CD4-positive, alpha-beta memory T cell (primary cell): ENCODE measurements at regions not wholly inside any gene's neighbourhood (a gene's known extent, or its start where the extent isn't known, plus 50 kb on each side); places are given as distances from the start of the nearest gene placed in this dataset.

ENCODE experiments used
- CTCF ChIA-PET: fragments of 350-600 bp; sonication (Branson Sonifier 250); formaldehyde crosslinking; loops from one replicate; lab custom pipeline; 2021; ENCODE audit warnings: inconsistent platforms; ENCODE audit not compliant: partially characterized antibody; lab: Charles Lee
- POLR2A ChIA-PET: fragments of 350-600 bp; sonication (Branson Sonifier 250); formaldehyde crosslinking; loops from one replicate; lab custom pipeline; 2021; ENCODE audit not compliant: partially characterized antibody; lab: Charles Lee
- DNase-seq, 5 donors: peaks; one replicate each; pipeline versions ENCODE4 v3.0.0 to v3.0.0-alpha.2; 2020 to 2022; ENCODE audit warnings: mixed read lengths in 1 of 5
- H3K27ac ChIP-seq: one replicate; pipeline ENCODE4 v1.7.0; 2013; ENCODE audit warnings: low read depth, low read length
- H3K27me3 ChIP-seq: 2 replicates; pipeline ENCODE4 v1.7.0; 2013; ENCODE audit warnings: mild to moderate bottlenecking, low read length, moderate library complexity; ENCODE audit not compliant: insufficient read depth
- H3K36me3 ChIP-seq: 2 replicates; pipeline ENCODE4 v1.7.0; 2013; ENCODE audit warnings: mild to moderate bottlenecking, low read length, moderate library complexity; ENCODE audit not compliant: insufficient read depth
- H3K4me1 ChIP-seq: 2 replicates; pipeline ENCODE4 v1.7.0; 2013; ENCODE audit warnings: mild to moderate bottlenecking, low read length, moderate library complexity; ENCODE audit not compliant: insufficient read depth
- H3K4me3 ChIP-seq, 2 donors: one replicate each; pipeline ENCODE4 v1.7.0; 2013; ENCODE audit warnings: low read length in 2 of 2, mild to moderate bottlenecking in 1 of 2
- H3K9me3 ChIP-seq, 2 donors: one replicate each; pipeline ENCODE4 v1.7.0; 2013; ENCODE audit warnings: low read length in 2 of 2, control low read depth in 1 of 2; ENCODE audit not compliant: control insufficient read depth in 1 of 2
- H3K27ac Mint-ChIP-seq, 7 donors: one replicate each; pipeline ENCODE4 v1.8.0; 2020 to 2021; ENCODE audit warnings: mixed read lengths in 7 of 7, mild to moderate bottlenecking in 6 of 7, inconsistent platforms in 3 of 7, moderate library complexity in 3 of 7
- H3K27me3 Mint-ChIP-seq, 2 donors: one replicate each; pipeline ENCODE4 v1.8.0; 2020 to 2021; ENCODE audit warnings: mixed read lengths in 2 of 2
- H3K36me3 Mint-ChIP-seq, 2 donors: one replicate each; pipeline ENCODE4 v1.8.0; 2020 to 2021; ENCODE audit warnings: mixed read lengths in 2 of 2, inconsistent platforms in 1 of 2, mild to moderate bottlenecking in 1 of 2
- H3K4me1 Mint-ChIP-seq, 4 donors: one replicate each; pipeline ENCODE4 v1.8.0; 2020 to 2021; ENCODE audit warnings: mixed read lengths in 4 of 4, mild to moderate bottlenecking in 1 of 4
- H3K4me3 Mint-ChIP-seq, 8 donors: one replicate each; pipeline ENCODE4 v1.8.0; 2020 to 2021; ENCODE audit warnings: mixed read lengths in 8 of 8, mild to moderate bottlenecking in 7 of 8, moderate library complexity in 6 of 8, inconsistent platforms in 3 of 8
- H3K9me3 Mint-ChIP-seq, 8 donors: one replicate each; pipeline ENCODE4 v1.8.0; 2020 to 2021; ENCODE audit warnings: mixed read lengths in 8 of 8, mild to moderate bottlenecking in 5 of 8, inconsistent platforms in 3 of 8, moderate library complexity in 1 of 8
- intact Hi-C: fragments of 100-400 bp; cut with micrococcal nuclease; formaldehyde crosslinking; loops from one replicate; pipeline ENCODE4 v1.15.1; 2023

- H3K27ac Mint-ChIP-seq = no peak overlapping the region
- no peak for DNase-seq
- H3K9me3 ChIP-seq = no peaks in the 10 kb centered on the region
- H3K4me1 ChIP-seq = no peaks in the 10 kb centered on the region
- no peaks in the 10 kb centered on the region for H3K27me3 ChIP-seq
- no peaks in the 10 kb centered on the region for H3K27me3 Mint-ChIP-seq
- H3K27ac ChIP-seq = no peak overlapping the region
- no peaks in the 10 kb centered on the region for H3K36me3 ChIP-seq
- intact Hi-C loops = no loop called here
- H3K4me3 Mint-ChIP-seq = no peak overlapping the region
- CTCF ChIA-PET = no interaction called here
- no peak overlapping the region for H3K4me3 ChIP-seq
- no peaks in the 10 kb centered on the region for H3K4me1 Mint-ChIP-seq
- no peaks in the 10 kb centered on the region for H3K36me3 Mint-ChIP-seq
- peaks cover 0 to 7% (median 4%) of the 10 kb centered on the region in 8 donors for H3K9me3 Mint-ChIP-seq
- POLR2A ChIA-PET = no interaction called here
These were observed 366.6 kb upstream of the NCAM2 start for GRCh38 chr21:20631633-20632032.

- DNase-seq = no peak
These were observed 359.2 kb upstream of the NCAM2 start for GRCh38 chr21:20639026-20639425.

DNA sequence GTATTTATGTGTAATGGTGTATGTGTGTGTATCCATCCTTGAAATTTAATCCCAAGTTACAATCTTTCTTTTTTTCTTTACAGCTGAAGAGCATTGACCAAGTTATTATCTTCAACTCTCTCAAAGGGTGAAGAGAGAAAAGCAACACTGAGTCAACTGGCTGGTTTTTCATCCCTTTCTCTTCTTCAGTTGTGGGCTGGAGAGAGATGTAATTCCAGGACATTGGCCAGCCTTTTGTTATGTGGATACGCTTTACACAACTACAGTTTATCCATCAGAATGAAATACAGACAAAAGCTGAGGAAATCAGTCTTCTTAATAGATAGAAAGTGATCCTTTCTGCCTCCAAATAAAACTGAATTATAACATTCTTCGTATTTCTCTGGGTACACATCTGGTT, 357.0 kb upstream of the NCAM2 start:
- Histone ChIP-seq H3K36me3 (no peaks in the 10 kb centered on the region), H3K9me3 (no peaks in the 10 kb centered on the region), H3K4me3 (no peak overlapping the region), H3K27me3 (no peaks in the 10 kb centered on the region), H3K4me1 (no peaks in the 10 kb centered on the region), H3K27ac (no peak overlapping the region)
- no peaks in the 10 kb centered on the region for H3K4me1 Mint-ChIP-seq
- H3K36me3 Mint-ChIP-seq = no peaks in the 10 kb centered on the region
- CTCF ChIA-PET = no interaction called here
- intact Hi-C loops = no loop called here
- H3K27ac Mint-ChIP-seq = no peak overlapping the region
- POLR2A ChIA-PET = no interaction called here
- H3K4me3 Mint-ChIP-seq = no peak overlapping the region
- H3K27me3 Mint-ChIP-seq = no peaks in the 10 kb centered on the region
- DNase-seq = no peak
- peaks cover 0 to 12% (median 7%) of the 10 kb centered on the region in 8 donors for H3K9me3 Mint-ChIP-seq

More at GRCh38 chr21:20639026-20639425, 359.2 kb upstream of the NCAM2 start:
- Histone ChIP-seq H3K27ac (no peak overlapping the region), H3K4me3 (no peak overlapping the region), H3K9me3 (no peaks in the 10 kb centered on the region), H3K4me1 (no peaks in the 10 kb centered on the region), H3K36me3 (no peaks in the 10 kb centered on the region), H3K27me3 (no peaks in the 10 kb centered on the region)
- no peaks in the 10 kb centered on the region for H3K4me1 Mint-ChIP-seq
- ChIA-PET POLR2A (no interaction called here), CTCF (no interaction called here)
- no peak overlapping the region for H3K27ac Mint-ChIP-seq
- H3K4me3 Mint-ChIP-seq = no peak overlapping the region
- no peaks in the 10 kb centered on the region for H3K27me3 Mint-ChIP-seq
- H3K9me3 Mint-ChIP-seq = peaks cover 0 to 12% (median 7%) of the 10 kb centered on the region in 8 donors
- H3K36me3 Mint-ChIP-seq = no peaks in the 10 kb centered on the region
- intact Hi-C loops = no loop called here

- Mint-ChIP-seq H3K4me3 (no peak overlapping the region), H3K9me3 (peaks cover 0 to 10% (median 7%) of the 10 kb centered on the region in 8 donors), H3K27me3 (no peaks in the 10 kb centered on the region), H3K4me1 (no peaks in the 10 kb centered on the region), H3K27ac (no peak overlapping the region), H3K36me3 (no peaks in the 10 kb centered on the region)
- Histone ChIP-seq H3K4me3 (no peak overlapping the region), H3K4me1 (no peaks in the 10 kb centered on the region), H3K36me3 (no peaks in the 10 kb centered on the region), H3K9me3 (no peaks in the 10 kb centered on the region), H3K27ac (no peak overlapping the region), H3K27me3 (no peaks in the 10 kb centered on the region)
- ChIA-PET CTCF (no interaction called here), POLR2A (no interaction called here)
- DNase-seq = no peak
- intact Hi-C loops = no loop called here
These were observed 355.5 kb upstream of the NCAM2 start for GRCh38 chr21:20642681-20643080.

- no peak overlapping the region for H3K27ac Mint-ChIP-seq
These were observed 353.7 kb upstream of the NCAM2 start for GRCh38 chr21:20644552-20644951.

GRCh38 chr21:20645344-20645743, 352.9 kb upstream of the NCAM2 start:
- no peaks in the 10 kb centered on the region for H3K36me3 Mint-ChIP-seq
- peaks cover 0 to 18% (median 5%) of the 10 kb centered on the region in 8 donors for H3K9me3 Mint-ChIP-seq
- Histone ChIP-seq H3K27ac (no peak overlapping the region), H3K4me1 (no peaks in the 10 kb centered on the region), H3K27me3 (no peaks in the 10 kb centered on the region), H3K9me3 (no peaks in the 10 kb centered on the region), H3K4me3 (no peak overlapping the region), H3K36me3 (no peaks in the 10 kb centered on the region)
- no peak overlapping the region for H3K4me3 Mint-ChIP-seq
- ChIA-PET CTCF (no interaction called here), POLR2A (no interaction called here)
- no peak overlapping the region for H3K27ac Mint-ChIP-seq
- H3K27me3 Mint-ChIP-seq = no peaks in the 10 kb centered on the region
- DNase-seq = no peak
- no peaks in the 10 kb centered on the region for H3K4me1 Mint-ChIP-seq
- intact Hi-C loops = no loop called here

More at GRCh38 chr21:20644552-20644951, 353.7 kb upstream of the NCAM2 start:
- Mint-ChIP-seq H3K27me3 (no peaks in the 10 kb centered on the region), H3K9me3 (peaks cover 0 to 16% (median 7%) of the 10 kb centered on the region in 8 donors), H3K4me3 (no peak overlapping the region), H3K4me1 (no peaks in the 10 kb centered on the region), H3K36me3 (no peaks in the 10 kb centered on the region)
- CTCF ChIA-PET = no interaction called here
- DNase-seq = no peak
- POLR2A ChIA-PET = no interaction called here
- Histone ChIP-seq H3K27ac (no peak overlapping the region), H3K4me3 (no peak overlapping the region), H3K27me3 (no peaks in the 10 kb centered on the region), H3K4me1 (no peaks in the 10 kb centered on the region), H3K9me3 (no peaks in the 10 kb centered on the region), H3K36me3 (no peaks in the 10 kb centered on the region)
- intact Hi-C loops = no loop called here

GRCh38 chr21:20646431-20647165, 351.6 kb upstream of the NCAM2 start:
- Mint-ChIP-seq H3K36me3 (no peaks in the 10 kb centered on the region), H3K27me3 (no peaks in the 10 kb centered on the region), H3K4me1 (no peaks in the 10 kb centered on the region), H3K27ac (no peak overlapping the region), H3K4me3 (no peak overlapping the region), H3K9me3 (peaks cover 0 to 18% (median 5%) of the 10 kb centered on the region in 8 donors)
- no peak overlapping the region for H3K4me3 ChIP-seq
- intact Hi-C loops = no loop called here
- no peak overlapping the region for H3K27ac ChIP-seq
- DNase-seq = no peak
- H3K9me3 ChIP-seq = no peaks in the 10 kb centered on the region
- CTCF ChIA-PET = no interaction called here
- no peaks in the 10 kb centered on the region for H3K4me1 ChIP-seq
- POLR2A ChIA-PET = no interaction called here
- H3K27me3 ChIP-seq = no peaks in the 10 kb centered on the region
- no peaks in the 10 kb centered on the region for H3K36me3 ChIP-seq
